Limb (tissue), 2 donors: ENCODE measurements at regions not wholly inside any gene's neighbourhood (a gene's known extent, or its start where the extent isn't known, plus 50 kb on each side); places are given as distances from the start of the nearest gene placed in this dataset.
A peak's percentile ranks its signal among the peaks of the same experiment; 100 is the strongest.
"Not testable (repeated sequence)": the region's sequence is repeated elsewhere in the genome, so short reads cannot be mapped to it uniquely, and the experiment has no call there.

Experiments used
- DNase-seq, 2 donors: peaks; one replicate each; pipeline ENCODE4 v3.0.0-alpha.2; 2016; ENCODE audit errors: extremely low spot score in 2 of 2

GRCh38 chr2:109669731-109670130 is 55.6 kb downstream of the SOWAHC start:
- DNase-seq: no peak

- no peak for DNase-seq
Measured at GRCh38 chr2:109670556-109671411, 56.6 kb downstream of the SOWAHC start.

- no peak for DNase-seq
Measured at GRCh38 chr2:109674894-109675534, 60.9 kb downstream of the SOWAHC start.

GRCh38 chr2:109675666-109676345 is 61.6 kb downstream of the SOWAHC start:
- DNase-seq: no peak

GRCh38 chr2:109676346-109676902 is 62.3 kb downstream of the SOWAHC start:
- no peak for DNase-seq

GRCh38 chr2:109677121-109677731 is 63.1 kb downstream of the SOWAHC start:
- DNase-seq: not testable (repeated sequence)

- no peak for DNase-seq
Measured at GRCh38 chr2:109677835-109678580, 63.8 kb downstream of the SOWAHC start.

GRCh38 chr2:109678724-109679201 is 64.6 kb downstream of the SOWAHC start:
- not testable (repeated sequence) for DNase-seq

- no peak for DNase-seq
Measured at GRCh38 chr2:109679225-109679624, 65.1 kb downstream of the SOWAHC start.

GRCh38 chr2:109679626-109680025 is 65.5 kb downstream of the SOWAHC start:
- DNase-seq: no peak

GRCh38 chr2:109680523-109681297 is 66.5 kb downstream of the SOWAHC start:
- no peak for DNase-seq

- DNase-seq: no peak
Measured at GRCh38 chr2:109681633-109682380, 67.6 kb downstream of the SOWAHC start.

GRCh38 chr2:109683452-109683851 is 69.3 kb downstream of the SOWAHC start:
- DNase-seq: no peak

GRCh38 chr2:109685453-109685852 is 71.3 kb downstream of the SOWAHC start:
- DNase-seq: no peak

- no peak for DNase-seq
Measured at GRCh38 chr2:109686921-109687320, 72.8 kb downstream of the SOWAHC start.

- peak in 1 of 2 donors; percentile 47 for DNase-seq
Measured at GRCh38 chr2:109689182-109689930, 75.2 kb downstream of the SOWAHC start.

- peak in 1 of 2 donors; percentile 6 for DNase-seq
Measured at GRCh38 chr2:109689973-109690372, 75.8 kb downstream of the SOWAHC start.

- DNase-seq: peak in 1 of 2 donors; percentile 21
Measured at GRCh38 chr2:109690457-109690821, 76.3 kb downstream of the SOWAHC start.
